HepG2 (cell line): ENCODE measurements at regions not wholly inside any gene's neighbourhood (a gene's known extent, or its start where the extent isn't known, plus 50 kb on each side); places are given as distances from the start of the nearest gene placed in this dataset.

ENCODE experiments used
- AGO2 ChIP-seq: fragments of 200-400 bp; formaldehyde crosslinking; optimal IDR thresholded peaks from 2 replicates; pipeline ENCODE3; 2017; ENCODE audit warnings: mild to moderate bottlenecking, low read depth, low read length, moderate library complexity
- CREB3 ChIP-seq: sonication (generic); formaldehyde crosslinking; IDR thresholded peaks from 2 replicates; pipeline ENCODE4 v1.5.0; 2020; ENCODE audit warnings: missing genetic modification reagents
- EZH2 ChIP-seq: conservative IDR thresholded peaks from 2 replicates; pipeline ENCODE4 v1.6.1; 2012; ENCODE audit warnings: mild to moderate bottlenecking, low read depth, low read length, moderate library complexity
- GMEB2 ChIP-seq: IDR thresholded peaks from 2 replicates; pipeline ENCODE4 v1.6.1; 2016; ENCODE audit warnings: missing biosample characterization, missing genetic modification reagents, low read depth
- PBX2 ChIP-seq: IDR thresholded peaks from 2 replicates; pipeline ENCODE4 v1.6.1; 2016; ENCODE audit warnings: control low read depth
- POGZ ChIP-seq: sonication (generic); formaldehyde crosslinking; IDR thresholded peaks from 2 replicates; pipeline ENCODE4 v1.4.0; 2020; ENCODE audit warnings: mild to moderate bottlenecking, missing genetic modification reagents
- POLR2A ChIP-seq, 2 experiments: IDR thresholded peaks; 2 replicates each; pipeline ENCODE4 v1.6.1; 2011; ENCODE audit warnings: low read depth in 2 of 2, low read length in 2 of 2, mild to moderate bottlenecking in 1 of 2, moderate library complexity in 1 of 2; ENCODE audit not compliant: insufficient read depth in 1 of 2
- RNF219 ChIP-seq: sonication (generic); formaldehyde crosslinking; IDR thresholded peaks from 2 replicates; pipeline ENCODE4 v1.5.0; 2020; ENCODE audit warnings: mild to moderate bottlenecking, missing genetic modification reagents
- SPEN ChIP-seq: sonication (generic); formaldehyde crosslinking; IDR thresholded peaks from 2 replicates; pipeline ENCODE4 v1.5.1; 2020; ENCODE audit warnings: low read depth, mild to moderate bottlenecking, missing genetic modification reagents
- TEAD3 ChIP-seq: optimal IDR thresholded peaks from 2 replicates; pipeline ENCODE3; 2016; ENCODE audit warnings: borderline replicate concordance
- USF2 ChIP-seq, 2 experiments: sonication (generic) in 1 of 2; formaldehyde crosslinking in 1 of 2; IDR thresholded peaks; 2 replicates each; pipeline versions ENCODE4 v1.5.1 to v1.6.1; 2011 to 2020; ENCODE audit warnings: borderline replicate concordance in 1 of 2, low read depth in 1 of 2, low read length in 1 of 2, mild to moderate bottlenecking in 1 of 2, missing genetic modification reagents in 1 of 2, moderate library complexity in 1 of 2
- ZHX2 ChIP-seq, 2 experiments: sonication (generic) in 1 of 2; formaldehyde crosslinking in 1 of 2; IDR thresholded peaks; 2 replicates each; pipeline versions ENCODE4 v1.6.1 to v1.9.0; 2014 to 2022; ENCODE audit warnings: antibody characterized with exemption in 1 of 2, borderline replicate concordance in 1 of 2, inconsistent platforms in 1 of 2, low read depth in 1 of 2, missing genetic modification reagents in 1 of 2
- ZNF20 ChIP-seq: sonication (generic); formaldehyde crosslinking; IDR thresholded peaks from 2 replicates; pipeline ENCODE4 v1.4.0; 2020; ENCODE audit warnings: mild to moderate bottlenecking, moderate library complexity, missing genetic modification reagents
- ZNF484 ChIP-seq: sonication (generic); formaldehyde crosslinking; IDR thresholded peaks from 2 replicates; pipeline ENCODE4 v1.5.1; 2020; ENCODE audit warnings: mild to moderate bottlenecking, low read depth, missing genetic modification reagents, borderline replicate concordance

- TF ChIP-seq ZNF484, result no peak
- no peak for TF ChIP-seq ZNF20 (CRISPR knock-in tag)
- TF ChIP-seq PBX2 (CRISPR knock-in tag), result no peak
- TF ChIP-seq AGO2, result no peak
- TF ChIP-seq SPEN (CRISPR knock-in tag), result no peak
- TF ChIP-seq POGZ (CRISPR knock-in tag), result peak; percentile 95
- no peak for TF ChIP-seq EZH2
- TF ChIP-seq CREB3 (CRISPR knock-in tag), result no peak
- TF ChIP-seq POLR2A (IDR thresholded peaks at IDR 0.05; ENCODE audit: insufficient read depth in 1 of 2, low read depth in 2 of 2, low read length in 2 of 2), result no peak
- TF ChIP-seq GMEB2 (CRISPR knock-in tag), result no peak
- no peak for TF ChIP-seq RNF219 (CRISPR knock-in tag)
- no peak for TF ChIP-seq ZHX2 (IDR thresholded peaks at IDR 0.05; ENCODE audit: low read depth)
- no peak for TF ChIP-seq ZHX2 (CRISPR knock-in tag; IDR thresholded peaks at IDR 0.05; ENCODE audit: borderline replicate concordance)
- peak; percentile 94 for TF ChIP-seq TEAD3 (CRISPR knock-in tag)
- TF ChIP-seq USF2 (IDR thresholded peaks at IDR 0.05; ENCODE audit: low read depth, low read length), result no peak
- TF ChIP-seq USF2 (CRISPR knock-in tag; IDR thresholded peaks at IDR 0.05; ENCODE audit: borderline replicate concordance), result peak; percentile 91; the same call in 1 of the 2 replicates
These were observed 298.1 kb upstream of the NECTIN3 start (continued) for GRCh38 chr3:110773413-110773954.
